B cell (primary cell): ENCODE measurements at regions not wholly inside any gene's neighbourhood (a gene's known extent, or its start where the extent isn't known, plus 50 kb on each side); places are given as distances from the start of the nearest gene placed in this dataset.

Experiments
- ATAC-seq: fragments of 200-7000 bp; cut with Tn5 transposase; one replicate; pipeline ENCODE4 v1.10.0; 2021; ENCODE audit warnings: low read depth, mild to moderate bottlenecking, moderate number of reproducible peaks, moderate library complexity
- CTCF ChIA-PET: fragments of 350-600 bp; sonication (Branson Sonifier 250); formaldehyde crosslinking; loops from one replicate; lab custom pipeline; 2021; ENCODE audit warnings: antibody characterized with exemption, inconsistent platforms; lab: Charles Lee
- POLR2A ChIA-PET: fragments of 350-600 bp; sonication (Branson Sonifier 250); formaldehyde crosslinking; loops from one replicate; lab custom pipeline; 2021; ENCODE audit warnings: antibody characterized with exemption; lab: Charles Lee
- DNase-seq: peaks from one replicate; pipeline ENCODE4 v3.0.0; 2013
- H2AFZ ChIP-seq: 2 replicates; pipeline ENCODE4 v1.6.1; 2012; ENCODE audit warnings: mild to moderate bottlenecking, low read depth, low read length; ENCODE audit not compliant: insufficient read depth, poor library complexity, severe bottlenecking
- H3K27ac ChIP-seq, 2 donors: 1 replicate in 1 of 2; 2 replicates in 1 of 2; pipeline ENCODE4 v1.5.1; 2012 to 2013; ENCODE audit warnings: low read length in 2 of 2, mild to moderate bottlenecking in 2 of 2, moderate library complexity in 1 of 2
- H3K27me3 ChIP-seq, 4 experiments: fragments of 200-600 bp in 1 of 4; sonication (generic) in 1 of 4; replicated peaks in 1 of 4; 1 replicate in 2 of 4; 2 replicates in 2 of 4; pipeline versions ENCODE4 v1.6.1 to v1.7.0; 2013 to 2016; ENCODE audit warnings: low read length in 3 of 4, mild to moderate bottlenecking in 2 of 4, mixed read lengths in 1 of 4, moderate library complexity in 1 of 4; ENCODE audit not compliant: insufficient read depth in 4 of 4, control insufficient read depth in 3 of 4; ENCODE audit errors: control extremely low read depth in 1 of 4
- H3K36me3 ChIP-seq, 2 experiments: replicated peaks in 1 of 2; 1 replicate in 1 of 2; 2 replicates in 1 of 2; pipeline versions ENCODE4 v1.6.1 to v1.7.1; 2013; ENCODE audit warnings: low read length in 1 of 2; ENCODE audit not compliant: insufficient read depth in 2 of 2, control insufficient read depth in 1 of 2; ENCODE audit errors: control extremely low read depth in 1 of 2, extremely low read depth in 1 of 2
- H3K4me1 ChIP-seq, 2 donors: fragments of 200-600 bp in 1 of 2; sonication (generic) in 1 of 2; 1 replicate in 1 of 2; 2 replicates in 1 of 2; pipeline versions ENCODE4 v1.5.1 to v1.6.1; 2013 to 2017; ENCODE audit warnings: low read length in 2 of 2; ENCODE audit not compliant: control insufficient read depth in 2 of 2, insufficient read depth in 2 of 2
- H3K4me2 ChIP-seq: replicated peaks from 2 replicates; pipeline ENCODE3; 2012; ENCODE audit warnings: mild to moderate bottlenecking, low read depth, low read length; ENCODE audit not compliant: poor library complexity, severe bottlenecking
- H3K4me3 ChIP-seq, 5 experiments: fragments of 200-600 bp in 1 of 5; sonication (generic) in 1 of 5; 1 replicate in 3 of 5; 2 replicates in 2 of 5; pipeline versions ENCODE4 v1.5.1 to v1.7.0; 2011 to 2016; ENCODE audit warnings: low read length in 4 of 5, mild to moderate bottlenecking in 4 of 5, low read depth in 2 of 5, control low read depth in 1 of 5, moderate library complexity in 1 of 5; ENCODE audit not compliant: insufficient read depth in 1 of 5; ENCODE audit errors: control extremely low read depth in 1 of 5, extremely low read depth in 1 of 5
- H3K79me2 ChIP-seq: fragments of 200-600 bp; sonication (generic); one replicate; pipeline ENCODE4 v1.6.0; 2016; ENCODE audit warnings: low read length; ENCODE audit not compliant: control insufficient read depth, insufficient read depth
- H3K9ac ChIP-seq: fragments of 200-600 bp; sonication (generic); 2 replicates; pipeline ENCODE4 v1.6.1; 2017; ENCODE audit warnings: mild to moderate bottlenecking, low read length, moderate library complexity
- H3K9me3 ChIP-seq, 3 donors: one replicate each; pipeline versions ENCODE4 v1.6.1 to v1.7.1; 2013; ENCODE audit warnings: low read length in 2 of 3; ENCODE audit not compliant: control insufficient read depth in 2 of 3, insufficient read depth in 1 of 3; ENCODE audit errors: control extremely low read depth in 1 of 3
- H4K20me1 ChIP-seq: 2 replicates; pipeline ENCODE4 v1.6.0; 2012; ENCODE audit warnings: mild to moderate bottlenecking, low read length; ENCODE audit not compliant: insufficient read depth, control insufficient read depth, poor library complexity, severe bottlenecking
- H3K27ac Mint-ChIP-seq: one replicate; pipeline ENCODE4 v1.8.0; 2021; ENCODE audit warnings: mixed read lengths
- H3K27me3 Mint-ChIP-seq: one replicate; pipeline ENCODE4 v1.8.0; 2021; ENCODE audit warnings: mixed read lengths
- H3K4me1 Mint-ChIP-seq: one replicate; pipeline ENCODE4 v1.8.0; 2021; ENCODE audit warnings: mixed read lengths
- H3K4me3 Mint-ChIP-seq: one replicate; pipeline ENCODE4 v1.8.0; 2021; ENCODE audit warnings: mixed read lengths
- H3K9me3 Mint-ChIP-seq: one replicate; pipeline ENCODE4 v1.8.0; 2022; ENCODE audit warnings: mixed read lengths; ENCODE audit not compliant: insufficient read depth
- EZH2 ChIP-seq: IDR thresholded peaks from 2 replicates; pipeline ENCODE4 v1.6.1; 2012; ENCODE audit warnings: borderline replicate concordance, low read depth, mild to moderate bottlenecking, moderate library complexity, low read length; ENCODE audit not compliant: insufficient read depth, poor library complexity, severe bottlenecking
- WGBS: methylation state at CpG from one replicate; pipeline ENCODE4 v1.1.5; 2013; ENCODE audit warnings: missing lambda C conversion rate; ENCODE audit not compliant: insufficient coverage; 5-methylcytosine and 5-hydroxymethylcytosine counted together
- intact Hi-C: fragments of 100-400 bp; cut with micrococcal nuclease; formaldehyde crosslinking; loops from one replicate; pipeline ENCODE4 v1.10.0; 2022
- TF ChIP-seq, protein P1 (sequence below): fragments of 200-600 bp; IDR thresholded peaks from one replicate; pipeline ENCODE4 v1.8.0; 2022; ENCODE audit warnings: antibody characterized with exemption, mild to moderate bottlenecking

DNA sequence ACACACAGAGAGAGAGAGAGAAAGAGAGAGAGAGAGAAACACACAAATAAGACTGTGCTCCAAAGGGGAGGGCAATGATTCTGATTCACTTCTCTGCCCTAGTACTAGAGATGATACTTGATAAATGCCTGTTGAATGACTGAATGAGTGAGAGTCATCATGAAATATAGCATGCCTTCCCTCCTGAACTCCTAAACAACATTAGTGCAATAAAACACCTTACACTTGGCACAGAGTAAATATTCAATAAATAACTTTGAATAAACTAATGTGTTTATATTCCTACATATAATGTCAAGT, 511.2 kb upstream of the RAG2 start:
- POLR2A ChIA-PET: no interaction called here
- no peak overlapping the region for H3K4me2 ChIP-seq
- H3K27ac ChIP-seq: no peak overlapping the region
- H3K4me3 Mint-ChIP-seq: no peak overlapping the region
- TF ChIP-seq EZH2: no peak
- TF ChIP-seq, protein P1, sequence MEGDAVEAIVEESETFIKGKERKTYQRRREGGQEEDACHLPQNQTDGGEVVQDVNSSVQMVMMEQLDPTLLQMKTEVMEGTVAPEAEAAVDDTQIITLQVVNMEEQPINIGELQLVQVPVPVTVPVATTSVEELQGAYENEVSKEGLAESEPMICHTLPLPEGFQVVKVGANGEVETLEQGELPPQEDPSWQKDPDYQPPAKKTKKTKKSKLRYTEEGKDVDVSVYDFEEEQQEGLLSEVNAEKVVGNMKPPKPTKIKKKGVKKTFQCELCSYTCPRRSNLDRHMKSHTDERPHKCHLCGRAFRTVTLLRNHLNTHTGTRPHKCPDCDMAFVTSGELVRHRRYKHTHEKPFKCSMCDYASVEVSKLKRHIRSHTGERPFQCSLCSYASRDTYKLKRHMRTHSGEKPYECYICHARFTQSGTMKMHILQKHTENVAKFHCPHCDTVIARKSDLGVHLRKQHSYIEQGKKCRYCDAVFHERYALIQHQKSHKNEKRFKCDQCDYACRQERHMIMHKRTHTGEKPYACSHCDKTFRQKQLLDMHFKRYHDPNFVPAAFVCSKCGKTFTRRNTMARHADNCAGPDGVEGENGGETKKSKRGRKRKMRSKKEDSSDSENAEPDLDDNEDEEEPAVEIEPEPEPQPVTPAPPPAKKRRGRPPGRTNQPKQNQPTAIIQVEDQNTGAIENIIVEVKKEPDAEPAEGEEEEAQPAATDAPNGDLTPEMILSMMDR: no peak
- no peaks in the 10 kb centered on the region for H4K20me1 ChIP-seq
- no peak overlapping the region for H3K9ac ChIP-seq
- no peaks in the 10 kb centered on the region for H3K79me2 ChIP-seq
- ATAC-seq (no peak), DNase-seq (no peak)
- no peaks in the 10 kb centered on the region for H3K27me3 ChIP-seq
- no peak overlapping the region for H3K4me3 ChIP-seq
- no peak overlapping the region for H2AFZ ChIP-seq
- H3K27ac Mint-ChIP-seq: no peak overlapping the region
- CTCF ChIA-PET: no interaction called here
- H3K9me3 Mint-ChIP-seq: peaks cover 4% of the 10 kb centered on the region
- no peaks in the 10 kb centered on the region for H3K4me1 ChIP-seq
- intact Hi-C loops: no loop called here
- no peaks in the 10 kb centered on the region for H3K36me3 ChIP-seq
- no peaks in the 10 kb centered on the region for H3K27me3 Mint-ChIP-seq
- H3K9me3 ChIP-seq: peaks cover 0 to 2% (median 0%) of the 10 kb centered on the region in 3 donors
- H3K4me1 Mint-ChIP-seq: no peaks in the 10 kb centered on the region

DNA sequence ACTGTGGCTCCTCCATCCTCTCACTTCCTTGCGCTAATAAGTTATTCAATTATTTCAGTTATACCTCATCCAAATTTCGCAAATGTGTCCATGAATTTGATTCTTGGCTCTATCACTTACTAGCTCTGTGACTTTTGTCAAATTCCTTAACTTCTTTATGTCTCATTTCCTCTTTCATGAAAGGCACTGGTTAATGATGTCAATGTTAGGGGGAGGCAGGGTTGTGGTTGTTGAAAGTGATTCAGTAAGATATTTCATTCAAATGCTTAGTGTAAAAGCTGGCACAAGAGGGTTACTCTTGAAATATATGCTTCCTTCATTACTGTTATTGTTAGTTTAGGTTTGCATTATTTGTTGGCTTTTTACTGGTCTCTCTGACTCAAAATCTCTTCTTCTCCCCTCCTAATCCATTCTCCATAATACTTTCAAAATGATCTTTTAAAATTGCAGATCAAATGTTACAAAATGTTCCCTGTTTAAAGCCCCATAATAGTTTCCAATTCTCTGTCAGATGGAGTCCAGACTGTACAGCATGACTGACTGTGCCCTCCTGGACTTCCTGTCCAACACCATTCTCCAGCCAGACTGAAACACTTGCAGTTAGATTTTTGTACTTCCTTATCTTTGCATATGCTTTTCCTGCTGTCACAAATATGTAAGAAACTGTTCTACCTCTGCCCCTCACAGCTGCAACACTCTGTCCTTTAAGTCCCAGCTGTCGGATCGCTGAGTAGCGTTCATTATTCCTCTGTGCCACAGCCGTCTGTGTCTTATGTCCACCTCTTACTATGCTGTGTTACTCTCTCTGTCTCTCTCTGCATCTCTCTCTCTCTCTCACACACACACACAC, 510.6 kb upstream of the RAG2 start:
- Histone ChIP-seq H3K27ac (no peak overlapping the region), H3K27me3 (no peaks in the 10 kb centered on the region), H3K4me3 (no peak overlapping the region), H3K9ac (no peak overlapping the region), H3K4me1 (no peaks in the 10 kb centered on the region), H4K20me1 (no peaks in the 10 kb centered on the region), H3K79me2 (no peaks in the 10 kb centered on the region), H3K4me2 (no peak overlapping the region), H3K9me3 (peaks cover 0 to 2% (median 0%) of the 10 kb centered on the region in 3 donors), H2AFZ (no peak overlapping the region), H3K36me3 (no peaks in the 10 kb centered on the region)
- H3K4me1 Mint-ChIP-seq: no peaks in the 10 kb centered on the region
- ChIA-PET POLR2A (no interaction called here), CTCF (no interaction called here)
- no peak overlapping the region for H3K4me3 Mint-ChIP-seq
- ATAC-seq (no peak), DNase-seq (no peak)
- 18% methylated on average over 2 of the region's 6 CpGs for WGBS
- no peak overlapping the region for H3K27ac Mint-ChIP-seq
- H3K9me3 Mint-ChIP-seq: peaks cover 4% of the 10 kb centered on the region
- intact Hi-C loops: no loop called here
- TF ChIP-seq, protein P1: no peak
- TF ChIP-seq EZH2: no peak
- H3K27me3 Mint-ChIP-seq: no peaks in the 10 kb centered on the region
